G401.6 (cell line): ENCODE measurements at regions not wholly inside any gene's neighbourhood (a gene's known extent, or its start where the extent isn't known, plus 50 kb on each side); places are given as distances from the start of the nearest gene placed in this dataset.

Source experiments
- FAIRE-seq: peaks from 2 replicates; lab custom pipeline; 2012; peaks lifted over from hg19 to GRCh38; lab: Jason Lieb, UNC

GRCh38 chr6:2502998-2503674 lies 247.6 kb downstream of the MYLK4 start:
- no peak for FAIRE-seq

- FAIRE-seq = no peak
These were observed 248.4 kb downstream of the MYLK4 start for GRCh38 chr6:2502096-2502997.

- FAIRE-seq = no peak
These were observed 252.6 kb downstream of the MYLK4 start for GRCh38 chr6:2497922-2498623.

DNA sequence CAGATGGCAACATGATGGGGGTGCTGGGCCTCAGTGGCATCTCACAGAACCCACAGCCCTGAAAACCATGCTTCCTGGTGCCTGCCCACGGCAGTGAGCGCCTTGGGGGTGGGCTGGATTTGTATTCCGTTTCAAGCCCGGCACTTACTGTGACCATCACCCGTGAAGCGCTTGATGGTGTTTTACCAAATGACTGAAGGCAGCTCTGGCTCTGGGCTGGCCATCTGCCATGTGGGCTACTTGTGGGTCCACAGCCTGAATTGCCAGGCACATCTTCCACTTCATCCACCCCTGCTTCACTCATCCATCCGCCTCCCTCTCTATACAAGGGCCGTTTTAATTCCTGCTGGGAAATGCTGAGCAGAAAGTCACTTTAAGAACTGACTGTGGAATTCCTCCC lies 250.9 kb upstream of the GMDS start:
- FAIRE-seq = no peak

DNA sequence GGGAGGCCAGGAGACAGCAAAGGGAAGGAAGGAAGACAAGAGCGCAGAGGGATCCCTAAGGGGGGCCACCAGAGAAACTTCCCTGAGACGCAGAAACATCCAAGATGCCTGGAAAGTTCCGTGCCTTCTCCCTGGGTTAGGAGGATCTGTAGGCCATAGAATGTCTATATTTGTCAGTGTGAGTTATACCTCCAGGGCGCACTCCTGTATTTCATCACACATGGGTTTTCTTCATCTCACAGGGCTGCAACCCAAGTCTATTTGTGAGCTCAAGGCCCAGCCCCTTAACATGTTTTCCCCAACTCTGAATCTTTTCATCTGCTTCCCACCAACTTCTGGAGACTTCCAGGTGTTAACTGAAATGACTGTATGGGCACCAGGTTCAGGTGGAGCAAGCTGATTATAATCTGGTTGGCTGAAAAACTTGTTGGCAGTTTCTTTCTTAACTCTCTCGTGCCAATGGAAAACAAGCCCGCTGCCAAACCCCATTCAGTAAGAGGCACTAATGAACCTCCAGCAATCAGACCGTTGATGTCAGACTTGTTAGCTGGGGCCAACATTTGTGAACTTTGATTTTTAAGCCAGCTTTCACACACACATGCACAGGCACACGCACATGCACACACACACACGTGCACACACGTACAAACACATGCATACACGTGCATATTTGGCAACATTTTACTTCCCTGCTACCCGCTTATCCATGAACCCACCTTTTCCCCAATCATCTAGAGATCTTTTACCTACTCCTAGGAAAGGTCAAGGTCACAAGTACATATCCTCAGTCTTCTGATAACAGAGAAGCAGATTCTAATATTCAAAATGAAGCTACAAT lies 247.5 kb upstream of the GMDS start:
- no peak for FAIRE-seq

GRCh38 chr6:2491137-2491536 lies 245.7 kb upstream of the GMDS start:
- FAIRE-seq = no peak

DNA sequence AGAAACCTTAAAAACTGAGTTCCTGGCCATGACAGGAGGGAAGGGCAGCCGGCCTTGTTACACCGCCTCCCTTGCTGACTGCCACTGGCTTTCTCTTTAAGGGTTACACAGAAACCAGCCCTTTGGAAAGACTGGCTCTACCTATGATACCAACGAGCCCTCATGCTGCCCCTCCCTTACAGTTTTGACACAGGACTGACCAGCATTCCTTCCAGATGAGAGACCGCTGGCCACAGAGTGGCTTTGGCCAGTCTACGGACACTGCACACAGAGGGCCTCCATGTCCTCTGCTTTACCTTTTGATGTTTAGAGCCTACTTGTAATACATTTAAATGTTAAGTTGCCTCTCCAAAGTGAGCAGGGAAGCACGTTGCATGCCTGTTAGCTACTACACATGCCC lies 243.2 kb upstream of the GMDS start:
- no peak for FAIRE-seq

- FAIRE-seq = no peak
These were observed 239.7 kb upstream of the GMDS start for GRCh38 chr6:2485116-2485515.

- FAIRE-seq = no peak
These were observed 237.4 kb upstream of the GMDS start for GRCh38 chr6:2482773-2483172.

GRCh38 chr6:2481307-2481706 lies 235.9 kb upstream of the GMDS start:
- no peak for FAIRE-seq

DNA sequence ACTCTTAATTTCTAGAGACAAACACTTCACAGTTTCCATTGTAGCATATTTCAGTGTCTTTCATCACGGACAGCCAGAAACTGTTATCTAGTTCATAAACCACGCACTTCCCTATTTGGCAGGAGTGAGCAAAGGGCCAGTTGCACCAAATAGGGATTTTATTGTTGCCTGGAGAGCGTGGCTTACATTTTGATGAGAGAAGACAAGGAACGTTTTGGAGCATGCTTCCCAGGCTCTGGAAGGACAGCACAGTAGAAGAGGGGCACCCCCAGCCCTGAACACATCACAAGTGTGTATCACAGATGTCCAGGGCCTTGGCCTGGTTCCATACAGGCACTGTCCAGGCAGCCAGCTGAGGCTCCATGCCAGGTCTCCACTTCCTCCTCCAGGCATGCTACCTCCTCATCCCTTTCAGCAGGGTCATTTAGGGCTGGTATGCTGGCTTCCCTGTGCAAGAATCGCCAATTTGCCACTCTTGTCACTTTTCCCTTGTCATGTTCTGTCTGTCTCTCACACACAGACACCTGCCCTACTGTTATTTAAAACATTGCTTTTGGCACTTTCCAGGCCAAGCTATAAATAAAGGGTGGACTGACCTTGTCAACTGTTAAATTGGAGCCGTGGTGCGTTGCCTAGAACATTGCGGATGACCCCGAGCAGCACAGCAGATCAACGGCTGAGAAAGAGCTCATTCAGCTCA lies 235.0 kb upstream of the GMDS start:
- FAIRE-seq = no peak

DNA sequence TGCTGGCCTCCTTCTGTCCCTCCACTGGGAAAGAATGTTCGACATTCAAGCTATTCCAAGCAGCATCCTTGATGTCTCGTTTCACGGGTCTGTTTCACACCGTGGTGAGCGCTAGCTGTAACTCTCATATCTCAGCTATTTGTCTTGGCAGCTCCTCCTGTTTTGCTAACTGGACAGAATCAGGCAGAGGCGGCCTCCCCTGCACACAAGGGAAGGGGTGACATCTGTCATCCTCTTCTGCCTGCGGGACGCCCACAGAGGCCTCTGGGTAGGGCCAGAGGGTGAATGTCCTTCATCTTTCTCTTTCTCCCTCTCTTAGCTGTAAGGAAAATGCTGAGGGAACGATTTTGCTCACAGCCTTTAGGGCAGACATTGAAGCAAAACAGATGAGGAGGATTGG lies 232.8 kb upstream of the GMDS start:
- FAIRE-seq = no peak

DNA sequence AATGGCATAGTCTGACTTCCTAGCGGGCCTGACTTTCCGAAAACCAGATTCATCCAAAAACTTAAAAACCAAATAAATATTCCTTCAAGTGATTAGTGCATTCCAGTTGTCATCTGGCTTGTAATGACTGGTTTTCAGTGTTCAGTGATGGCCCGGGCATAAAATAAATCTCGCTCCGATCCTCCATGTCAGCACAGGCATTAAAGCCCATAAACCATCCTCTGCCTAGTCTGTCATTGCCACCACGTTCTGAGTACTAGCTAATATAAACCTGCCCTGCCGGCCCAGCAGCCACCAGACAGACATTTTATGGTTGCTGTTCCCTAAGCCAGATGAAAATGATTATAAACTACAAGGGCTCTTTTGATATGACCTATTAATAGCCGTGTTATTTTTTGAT lies 232.3 kb upstream of the GMDS start:
- FAIRE-seq = no peak

DNA sequence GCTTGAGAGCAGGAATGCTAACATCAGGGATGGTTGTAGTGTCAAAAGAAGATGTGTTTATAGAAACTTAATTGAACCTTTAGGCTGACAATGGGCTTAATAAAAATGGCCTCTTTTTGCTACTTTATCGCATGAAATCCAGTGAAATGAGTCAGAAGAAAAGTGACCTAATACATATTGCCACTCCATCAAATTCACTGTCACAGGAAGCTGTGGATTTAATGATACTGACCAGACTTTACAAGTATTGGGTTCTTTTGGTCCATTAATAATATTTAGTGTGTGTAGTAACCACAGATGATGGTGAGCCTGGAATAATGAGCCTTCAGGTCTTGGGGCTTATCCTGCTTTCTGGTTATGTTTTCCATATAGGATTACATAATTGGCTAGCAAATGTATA lies 231.8 kb upstream of the GMDS start:
- FAIRE-seq = no peak

GRCh38 chr6:2476376-2476775 lies 231.0 kb upstream of the GMDS start:
- no peak for FAIRE-seq

- FAIRE-seq = no peak
These were observed 226.1 kb upstream of the GMDS start for GRCh38 chr6:2471472-2471871.

DNA sequence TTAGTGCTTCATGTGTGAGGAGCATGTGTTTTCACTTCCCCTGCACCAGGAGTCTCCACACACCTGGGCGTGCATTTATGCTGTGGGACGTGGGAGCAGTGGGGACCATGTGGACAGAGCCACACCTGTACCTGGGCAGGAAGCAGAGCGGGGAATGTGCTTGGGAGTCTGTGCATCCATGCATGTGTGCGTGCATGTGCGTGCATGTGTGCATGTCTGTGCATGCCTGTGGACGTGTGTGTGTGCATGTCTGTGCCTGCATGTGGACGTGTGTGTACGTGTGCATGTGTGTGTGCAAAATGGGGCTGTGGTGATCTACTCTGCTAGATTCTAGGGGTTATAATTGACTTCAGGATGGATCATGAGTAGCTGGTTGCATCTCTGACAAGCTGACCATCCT lies 224.0 kb upstream of the GMDS start:
- no peak for FAIRE-seq

DNA sequence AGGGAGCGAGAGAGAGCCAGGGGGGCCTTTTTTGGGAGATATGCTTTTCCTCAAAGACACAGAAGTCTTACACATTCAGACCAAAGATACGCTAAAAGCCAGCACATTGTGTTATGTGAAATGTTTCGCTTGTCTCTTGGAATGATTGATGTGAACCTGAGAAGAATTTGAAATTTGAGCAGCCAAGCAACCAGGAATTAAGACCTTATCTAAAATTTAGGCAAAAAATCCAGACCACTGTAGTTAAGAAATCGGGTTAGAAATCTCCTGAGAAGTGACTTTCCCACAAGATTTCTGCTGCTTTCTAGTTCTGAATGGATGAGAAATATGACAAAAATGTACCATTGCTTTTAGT lies 223.2 kb upstream of the GMDS start:
- FAIRE-seq = no peak

GRCh38 chr6:2467929-2468600 lies 222.7 kb upstream of the GMDS start:
- no peak for FAIRE-seq

DNA sequence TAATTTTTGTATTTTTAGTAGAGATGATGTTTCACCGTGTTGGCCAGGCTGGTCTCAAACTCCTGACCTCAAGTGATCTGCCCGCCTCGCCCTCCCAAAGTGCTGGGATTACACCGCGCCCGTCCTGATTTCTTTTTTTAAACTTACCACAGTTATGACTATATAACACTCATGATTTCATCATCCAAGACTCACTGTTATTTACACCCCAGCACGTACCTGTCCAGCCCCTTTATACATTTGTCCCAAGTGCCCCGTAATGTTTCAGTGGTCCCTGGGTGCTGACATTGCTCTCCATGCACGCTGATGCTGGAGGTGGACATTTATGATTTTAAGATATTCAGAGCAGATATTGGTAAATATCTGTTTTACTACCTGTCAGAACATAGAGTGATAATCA lies 219.9 kb upstream of the GMDS start:
- FAIRE-seq = no peak

DNA sequence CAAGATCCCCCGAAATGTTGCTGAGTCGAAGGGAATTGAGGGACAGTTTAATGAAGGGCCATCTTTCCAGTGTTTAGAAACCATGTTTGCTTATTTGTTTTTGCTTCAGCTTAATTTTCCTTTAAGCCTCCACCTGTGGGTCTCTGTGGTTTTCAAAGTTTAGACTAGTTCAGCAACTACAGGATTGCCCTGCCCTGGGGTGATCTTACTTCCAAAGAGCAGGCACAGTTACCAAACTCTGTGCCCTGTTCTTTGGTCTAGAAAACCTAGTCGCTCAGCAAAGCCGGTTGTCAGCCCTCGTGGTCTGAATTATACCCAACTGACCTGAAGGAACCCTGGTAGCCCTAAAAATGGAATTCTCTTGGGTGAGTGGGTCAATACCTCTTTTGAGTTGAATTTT lies 219.2 kb upstream of the GMDS start:
- FAIRE-seq = no peak
